SK-N-MC (cell line): ENCODE measurements at regions not wholly inside any gene's neighbourhood (a gene's known extent, or its start where the extent isn't known, plus 50 kb on each side); places are given as distances from the start of the nearest gene placed in this dataset.
"Not testable (repeated sequence)": the region's sequence is repeated elsewhere in the genome, so short reads cannot be mapped to it uniquely, and the experiment has no call there.

Source experiments
- DNase-seq: peaks from one replicate; pipeline ENCODE4 v3.0.0-alpha.2; 2011; ENCODE audit warnings: low read depth, low spot score
- H3K27ac ChIP-seq: fragments of 200-600 bp; sonication (generic); 2 replicates; pipeline ENCODE4 v1.5.1; 2016; ENCODE audit warnings: mixed run types
- H3K36me3 ChIP-seq: fragments of 200-600 bp; sonication (generic); 2 replicates; pipeline ENCODE4 v1.6.1; 2017; ENCODE audit warnings: antibody characterized with exemption, low read length, mixed read lengths; ENCODE audit not compliant: insufficient read depth
- H3K4me3 ChIP-seq: fragments of 200-600 bp; sonication (generic); 2 replicates; pipeline ENCODE4 v1.5.1; 2016
- H3K9ac ChIP-seq: fragments of 200-600 bp; sonication (generic); 2 replicates; pipeline ENCODE4 v1.8.0; 2017; ENCODE audit warnings: mixed run types, mixed read lengths; ENCODE audit not compliant: insufficient read length
- H3K9me3 ChIP-seq: fragments of 200-600 bp; sonication (generic); 2 replicates; pipeline ENCODE4 v1.6.1; 2017; ENCODE audit warnings: low read depth, mild to moderate bottlenecking, antibody characterized with exemption, low read length, moderate library complexity, mixed read lengths
- EZH2 ChIP-seq: fragments of 200-600 bp; sonication (generic); IDR thresholded peaks from one replicate; pipeline ENCODE4 v1.6.1; 2017; ENCODE audit warnings: antibody characterized with exemption
- FOXP2 ChIP-seq: optimal IDR thresholded peaks from 2 replicates; pipeline ENCODE3; 2011; ENCODE audit warnings: mild to moderate bottlenecking, moderate library complexity; ENCODE audit not compliant: insufficient read depth; ENCODE audit errors: extremely low read length, control extremely low read depth
- POLR2AphosphoS5 ChIP-seq: IDR thresholded peaks from 2 replicates; pipeline ENCODE4 v1.6.1; 2012; ENCODE audit warnings: mild to moderate bottlenecking, low read depth, low read length, borderline replicate concordance

DNA sequence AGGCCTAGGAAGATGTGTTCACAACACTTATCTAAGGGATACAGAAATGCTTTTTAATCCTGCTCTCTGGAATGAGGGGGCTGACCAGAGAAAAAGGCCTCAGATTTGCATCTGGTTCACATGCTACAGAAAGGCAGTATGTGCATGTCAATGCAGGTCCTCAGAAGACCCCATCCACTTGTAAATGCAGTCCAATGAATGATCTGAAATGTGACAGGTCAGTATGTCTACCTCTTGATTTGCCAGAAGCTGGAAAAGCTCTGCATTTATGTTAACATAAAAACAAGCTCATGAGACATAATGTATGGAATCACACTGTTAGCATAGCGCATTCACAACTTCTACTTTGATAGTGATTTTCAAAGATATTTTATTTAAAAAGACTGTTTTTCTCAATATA, 367.4 kb upstream of the CHORDC1 start:
- DNase-seq = no peak
- TF ChIP-seq EZH2 = no peak
- no peak for TF ChIP-seq POLR2AphosphoS5
- no peak for TF ChIP-seq FOXP2
- H3K36me3 ChIP-seq = no peaks in the 10 kb centered on the region
- no peaks in the 10 kb centered on the region for H3K9me3 ChIP-seq
- H3K27ac ChIP-seq = no peak overlapping the region
- H3K9ac ChIP-seq = no peak overlapping the region
- no peak overlapping the region for H3K4me3 ChIP-seq

DNA sequence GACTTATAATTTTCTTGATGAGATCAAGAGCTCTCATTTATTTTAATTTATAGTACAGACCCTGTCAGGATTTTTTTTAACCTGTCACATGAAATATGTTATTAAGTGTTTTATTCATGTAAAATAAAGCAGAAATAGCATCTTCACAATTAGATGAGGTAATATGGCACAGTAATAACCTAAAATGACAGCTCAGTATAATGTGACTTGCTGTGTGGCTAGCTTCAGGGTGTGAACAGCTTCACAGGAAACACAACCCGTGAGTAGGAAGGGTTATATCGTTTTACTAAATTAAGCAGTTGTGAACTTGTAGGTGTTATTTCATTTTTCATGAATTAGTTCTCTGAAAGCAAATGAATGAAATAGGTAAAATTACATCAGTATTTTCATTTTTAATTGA, 366.9 kb upstream of the CHORDC1 start:
- Histone ChIP-seq H3K27ac (no peak overlapping the region), H3K4me3 (no peak overlapping the region), H3K36me3 (no peaks in the 10 kb centered on the region), H3K9me3 (no peaks in the 10 kb centered on the region), H3K9ac (no peak overlapping the region)
- DNase-seq = no peak
- TF ChIP-seq FOXP2 = no peak
- TF ChIP-seq EZH2 = no peak
- no peak for TF ChIP-seq POLR2AphosphoS5

DNA sequence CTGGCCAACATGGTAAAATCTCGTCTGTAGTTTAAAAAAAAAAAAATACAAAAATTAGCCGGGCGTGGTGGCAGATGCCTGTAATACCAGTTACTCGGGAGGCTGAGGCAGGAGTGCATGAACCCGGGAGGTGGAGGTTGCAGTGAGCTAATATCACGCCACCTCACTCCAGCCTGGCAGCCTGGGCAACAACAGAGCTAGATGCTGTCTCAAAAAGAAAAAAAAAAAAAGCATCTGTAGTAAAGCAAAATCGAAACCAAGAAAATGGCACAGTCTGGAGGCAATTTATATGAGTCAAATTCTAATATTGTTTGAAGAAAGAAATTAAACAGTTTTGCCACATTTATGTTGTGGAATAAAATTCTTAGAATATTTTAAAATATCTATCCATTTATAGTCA, 365.0 kb upstream of the CHORDC1 start:
- Histone ChIP-seq H3K9ac (no peak overlapping the region), H3K9me3 (no peaks in the 10 kb centered on the region), H3K36me3 (no peaks in the 10 kb centered on the region), H3K27ac (no peak overlapping the region), H3K4me3 (no peak overlapping the region)
- TF ChIP-seq POLR2AphosphoS5 (no peak), EZH2 (no peak), FOXP2 (no peak)
- no peak for DNase-seq

DNA sequence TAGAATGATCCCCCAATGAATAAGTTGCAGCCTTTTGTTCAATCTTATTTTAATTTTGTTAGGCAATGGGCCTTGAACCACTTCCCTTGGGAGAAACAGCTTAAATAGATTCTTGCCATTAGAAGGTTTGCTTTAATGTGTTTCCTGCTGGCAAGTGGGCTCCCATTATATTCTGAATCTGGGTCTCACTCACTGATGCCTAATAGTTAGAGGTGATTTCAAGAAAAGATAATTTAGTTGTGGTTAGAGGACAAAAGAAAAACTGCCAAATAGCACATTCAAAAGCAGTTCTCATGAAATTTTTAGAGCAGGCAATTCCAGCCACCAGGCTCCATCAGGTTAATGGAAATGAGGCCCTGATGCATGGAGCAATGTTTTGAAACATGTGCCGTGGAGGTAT, 362.6 kb upstream of the CHORDC1 start:
- H3K9me3 ChIP-seq = no peaks in the 10 kb centered on the region
- TF ChIP-seq EZH2 (no peak), POLR2AphosphoS5 (no peak)
- DNase-seq = no peak
- H3K4me3 ChIP-seq = no peak overlapping the region; the same call in 1 of the 2 replicates
- no peaks in the 10 kb centered on the region for H3K36me3 ChIP-seq
- H3K9ac ChIP-seq = no peak overlapping the region
- peak overlapping the region; percentile 86 for H3K27ac ChIP-seq

DNA sequence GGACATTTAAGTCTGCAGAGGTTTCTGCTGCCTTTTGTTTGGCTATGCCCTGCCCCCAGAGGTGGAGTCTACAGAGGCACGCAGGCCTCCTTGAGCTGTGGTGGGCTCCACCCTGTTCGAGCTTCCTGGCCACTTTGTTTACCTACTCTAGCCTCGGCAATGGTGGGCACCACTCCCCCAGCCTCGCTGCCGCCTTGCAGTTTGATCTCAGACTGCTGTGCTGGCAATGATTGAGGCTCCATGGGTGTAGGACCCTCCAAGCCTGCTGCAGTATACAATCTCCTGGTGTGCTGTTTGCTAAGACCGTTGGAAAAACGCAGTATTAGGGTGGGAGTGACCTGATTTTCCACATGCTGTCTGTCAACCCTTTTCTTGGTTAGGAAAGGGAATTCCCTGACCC, 360.1 kb upstream of the CHORDC1 start:
- not testable (repeated sequence) for H3K27ac ChIP-seq, H3K4me3 ChIP-seq, H3K9me3 ChIP-seq, DNase-seq, H3K36me3 ChIP-seq, H3K9ac ChIP-seq

DNA sequence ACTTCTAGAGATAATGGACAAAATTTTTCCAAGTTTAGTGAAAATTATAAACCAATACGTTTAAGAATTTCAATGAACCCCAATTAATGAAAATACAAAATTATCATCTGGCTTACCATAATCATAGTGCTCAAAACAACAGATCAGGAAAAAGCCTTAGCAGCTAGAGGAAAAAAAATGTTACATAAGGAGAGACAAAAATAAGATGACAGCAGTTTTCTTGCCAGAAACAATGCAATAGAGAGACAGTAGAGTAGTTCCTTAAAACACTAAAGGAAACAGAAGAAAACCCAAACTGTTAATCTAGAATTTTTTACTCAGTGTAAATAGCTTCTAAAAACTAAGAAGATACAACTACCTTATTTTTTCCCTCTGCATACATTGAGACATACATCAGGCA, 341.7 kb upstream of the CHORDC1 start:
- Histone ChIP-seq H3K9me3 (no peaks in the 10 kb centered on the region), H3K27ac (no peak overlapping the region), H3K4me3 (no peak overlapping the region), H3K36me3 (no peaks in the 10 kb centered on the region), H3K9ac (no peak overlapping the region)
- DNase-seq = no peak
- TF ChIP-seq EZH2 (no peak), POLR2AphosphoS5 (no peak), FOXP2 (no peak)

DNA sequence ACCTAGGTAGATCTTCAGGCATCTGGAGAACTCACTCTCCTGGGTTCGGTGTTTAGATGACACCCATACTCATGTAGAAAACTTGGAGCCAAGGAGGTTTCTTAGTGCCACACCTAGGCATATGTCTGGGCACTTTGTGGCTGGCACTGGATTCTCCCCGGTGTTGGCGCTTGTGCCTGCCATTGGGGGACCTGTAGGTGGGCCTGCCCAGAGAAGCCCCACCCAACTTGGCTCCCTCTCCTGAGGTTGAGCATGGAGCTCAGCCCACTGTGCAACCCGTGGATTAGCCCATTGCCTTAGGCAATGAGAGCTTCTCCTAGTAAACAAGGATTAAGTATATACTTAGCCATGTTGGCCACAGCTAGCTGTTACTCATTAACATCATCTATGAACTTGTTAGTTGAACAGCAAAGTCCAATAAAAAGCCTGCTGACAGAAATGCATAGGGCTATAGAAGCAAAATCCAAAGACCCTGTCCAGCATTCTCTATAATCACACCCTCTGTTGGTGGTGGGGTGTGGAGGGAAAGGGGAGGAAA, 335.5 kb upstream of the CHORDC1 start:
- no peak for DNase-seq
- Histone ChIP-seq H3K9me3 (no peaks in the 10 kb centered on the region), H3K27ac (no peak overlapping the region), H3K36me3 (no peaks in the 10 kb centered on the region), H3K4me3 (no peak overlapping the region), H3K9ac (no peak overlapping the region)
- TF ChIP-seq POLR2AphosphoS5 (no peak), EZH2 (no peak), FOXP2 (no peak)

DNA sequence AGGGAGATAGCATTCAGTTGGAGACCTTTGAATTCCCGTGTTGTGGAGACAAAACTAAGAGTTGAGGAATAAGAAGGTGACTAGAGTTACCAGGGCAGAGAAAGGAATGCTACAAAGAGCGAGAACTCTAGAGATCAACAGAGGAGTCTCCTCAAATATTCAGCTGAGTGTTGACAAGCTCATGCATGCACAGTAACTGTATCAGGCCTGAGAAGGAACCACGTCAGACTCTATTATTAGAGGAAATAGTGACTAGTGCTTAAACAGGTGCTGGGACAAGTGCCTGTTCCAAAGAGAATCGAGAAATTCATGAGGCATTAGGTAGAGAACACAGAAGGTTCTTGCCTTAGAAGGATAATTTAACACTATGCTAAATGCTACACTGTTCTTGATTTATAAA, 333.8 kb upstream of the CHORDC1 start:
- no peak for DNase-seq
- no peak overlapping the region for H3K4me3 ChIP-seq
- TF ChIP-seq FOXP2 (no peak), EZH2 (no peak), POLR2AphosphoS5 (no peak)
- no peaks in the 10 kb centered on the region for H3K9me3 ChIP-seq
- H3K27ac ChIP-seq = no peak overlapping the region
- H3K36me3 ChIP-seq = no peaks in the 10 kb centered on the region
- no peak overlapping the region for H3K9ac ChIP-seq

DNA sequence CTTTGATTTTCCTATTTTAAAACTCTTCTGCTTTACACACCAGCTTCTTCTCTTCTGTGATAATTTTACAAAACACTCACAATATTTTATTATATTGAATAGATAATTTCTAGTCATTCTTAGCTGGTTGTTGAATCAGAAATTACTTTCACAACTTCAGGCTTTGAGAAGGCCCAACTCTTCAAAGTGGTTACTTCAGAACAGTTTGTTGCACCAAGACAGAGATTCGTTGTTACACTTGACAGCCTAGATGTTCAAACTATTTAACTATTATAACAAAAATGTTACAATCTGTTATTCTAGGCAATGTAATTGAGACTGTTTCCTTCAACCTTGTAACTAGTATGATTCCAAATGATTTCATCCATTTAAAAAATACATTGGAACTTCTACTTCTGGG, 333.2 kb upstream of the CHORDC1 start:
- no peak overlapping the region for H3K27ac ChIP-seq
- no peaks in the 10 kb centered on the region for H3K36me3 ChIP-seq
- H3K4me3 ChIP-seq = no peak overlapping the region
- H3K9ac ChIP-seq = no peak overlapping the region
- TF ChIP-seq FOXP2 = no peak
- no peak for TF ChIP-seq EZH2
- no peak for TF ChIP-seq POLR2AphosphoS5
- no peaks in the 10 kb centered on the region for H3K9me3 ChIP-seq
- DNase-seq = no peak

DNA sequence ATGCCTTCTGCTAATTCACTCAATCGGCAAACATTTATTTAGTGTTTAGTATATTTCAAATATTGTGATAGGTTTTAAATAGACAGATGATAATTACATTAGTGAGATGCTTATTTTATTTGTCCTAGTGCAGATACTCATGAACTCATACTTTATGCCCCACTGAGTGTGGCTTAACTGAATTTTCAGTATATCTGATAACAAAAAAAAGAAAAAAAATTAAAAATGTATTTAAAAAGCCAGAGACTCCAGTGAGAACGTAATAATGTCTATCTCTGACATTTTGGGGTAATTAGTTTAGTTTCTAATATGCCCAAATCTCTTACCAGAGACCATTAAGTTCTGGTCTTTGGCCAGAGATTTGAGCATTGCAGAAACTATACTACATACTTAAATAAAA, 332.6 kb upstream of the CHORDC1 start:
- Histone ChIP-seq H3K27ac (no peak overlapping the region), H3K9me3 (no peaks in the 10 kb centered on the region), H3K9ac (no peak overlapping the region), H3K4me3 (no peak overlapping the region), H3K36me3 (no peaks in the 10 kb centered on the region)
- DNase-seq = no peak
- TF ChIP-seq POLR2AphosphoS5 (no peak), FOXP2 (no peak), EZH2 (no peak)
